Vagina (tissue), 2 donors: ENCODE measurements at regions not wholly inside any gene's neighbourhood (a gene's known extent, or its start where the extent isn't known, plus 50 kb on each side); places are given as distances from the start of the nearest gene placed in this dataset.

Source experiments
- POLR2A ChIP-seq, 2 donors: fragments of 450-650 bp; IDR thresholded peaks; one replicate each; pipeline ENCODE4 v1.6.1; 2017; ENCODE audit warnings: antibody characterized with exemption in 2 of 2, mild to moderate bottlenecking in 2 of 2, moderate library complexity in 2 of 2
- TF ChIP-seq, protein P1 (sequence below), 3 experiments: fragments of 450-650 bp in 2 of 3; fragments of 200-600 bp in 1 of 3; sonication (generic) in 1 of 3; IDR thresholded peaks; one replicate each; pipeline ENCODE4 v1.5.1; 2017 to 2019; ENCODE audit warnings: antibody characterized with exemption in 3 of 3, mild to moderate bottlenecking in 2 of 3, moderate library complexity in 2 of 3

DNA sequence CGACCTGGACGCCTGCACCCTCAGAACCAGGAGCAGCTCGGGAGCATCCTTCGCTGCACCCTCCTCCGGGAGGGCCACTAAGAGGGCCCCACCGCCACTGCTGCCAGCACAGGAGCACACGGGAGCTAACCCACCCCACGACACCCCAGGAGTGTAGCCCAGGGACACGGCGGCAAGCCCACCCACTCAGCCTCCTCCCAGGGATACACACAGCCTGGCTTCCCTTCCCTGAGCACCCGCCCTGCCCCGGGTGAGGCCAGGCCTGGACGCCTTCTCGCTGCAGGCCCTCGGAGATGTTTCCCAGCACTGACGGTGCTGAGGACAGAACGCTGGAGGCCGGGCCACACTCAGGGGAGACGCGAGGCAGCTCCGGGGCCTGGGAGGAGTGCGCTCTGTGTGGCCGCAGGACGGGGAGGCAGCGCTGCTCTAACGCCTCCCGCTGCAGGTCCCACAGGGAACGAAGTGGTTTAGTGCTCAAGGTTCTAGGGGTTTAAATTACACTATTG, 190.4 kb downstream of the BRD1 start:
- TF ChIP-seq POLR2A (IDR thresholded peaks at IDR 0.05) = no peak
- TF ChIP-seq, protein P1, sequence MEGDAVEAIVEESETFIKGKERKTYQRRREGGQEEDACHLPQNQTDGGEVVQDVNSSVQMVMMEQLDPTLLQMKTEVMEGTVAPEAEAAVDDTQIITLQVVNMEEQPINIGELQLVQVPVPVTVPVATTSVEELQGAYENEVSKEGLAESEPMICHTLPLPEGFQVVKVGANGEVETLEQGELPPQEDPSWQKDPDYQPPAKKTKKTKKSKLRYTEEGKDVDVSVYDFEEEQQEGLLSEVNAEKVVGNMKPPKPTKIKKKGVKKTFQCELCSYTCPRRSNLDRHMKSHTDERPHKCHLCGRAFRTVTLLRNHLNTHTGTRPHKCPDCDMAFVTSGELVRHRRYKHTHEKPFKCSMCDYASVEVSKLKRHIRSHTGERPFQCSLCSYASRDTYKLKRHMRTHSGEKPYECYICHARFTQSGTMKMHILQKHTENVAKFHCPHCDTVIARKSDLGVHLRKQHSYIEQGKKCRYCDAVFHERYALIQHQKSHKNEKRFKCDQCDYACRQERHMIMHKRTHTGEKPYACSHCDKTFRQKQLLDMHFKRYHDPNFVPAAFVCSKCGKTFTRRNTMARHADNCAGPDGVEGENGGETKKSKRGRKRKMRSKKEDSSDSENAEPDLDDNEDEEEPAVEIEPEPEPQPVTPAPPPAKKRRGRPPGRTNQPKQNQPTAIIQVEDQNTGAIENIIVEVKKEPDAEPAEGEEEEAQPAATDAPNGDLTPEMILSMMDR (IDR thresholded peaks at IDR 0.05) = no peak
